ENCODE measurements at regions not wholly inside any gene's neighbourhood (a gene's known extent, or its start where the extent isn't known, plus 50 kb on each side); places are given as distances from the start of the nearest gene placed in this dataset.

GRCh38 chr12:25034676-25035075, 85.8 kb upstream of the BCAT1 start:
- TF ChIP-seq CTCF (IDR thresholded peaks at IDR 0.05 in 4 of 5, conservative IDR thresholded peaks at IDR 0.05 in 1 of 5) (no peak), POLR2A (IDR thresholded peaks at IDR 0.05) (no peak)

All from gastrocnemius medialis (tissue), 4 donors.